Amniotic stem cell (primary cell): ENCODE measurements at regions not wholly inside any gene's neighbourhood (a gene's known extent, or its start where the extent isn't known, plus 50 kb on each side); places are given as distances from the start of the nearest gene placed in this dataset.

Experiments
- DNase-seq: peaks from one replicate; lab custom pipeline; 2025; lab: John Stamatoyannopoulos, UW

- no peak for DNase-seq
Observed at GRCh38 chr13:104170980-104171555, 1104.9 kb upstream of the SLC10A2 start.

GRCh38 chr13:104163866-104164630 lies 1097.8 kb upstream of the SLC10A2 start:
- DNase-seq, result no peak

GRCh38 chr13:104160536-104160935 lies 1094.3 kb upstream of the SLC10A2 start:
- DNase-seq, result no peak

GRCh38 chr13:104143760-104144416 lies 1077.7 kb upstream of the SLC10A2 start:
- DNase-seq, result no peak

- DNase-seq, result no peak
Observed at GRCh38 chr13:104140552-104140951, 1074.3 kb upstream of the SLC10A2 start.

GRCh38 chr13:104137416-104137815 lies 1071.2 kb upstream of the SLC10A2 start:
- DNase-seq, result no peak

- DNase-seq, result no peak
Observed at GRCh38 chr13:104132849-104133248, 1066.6 kb upstream of the SLC10A2 start.

- DNase-seq, result no peak
Observed at GRCh38 chr13:104114101-104114500, 1047.9 kb upstream of the SLC10A2 start.

- DNase-seq, result no peak
Observed at GRCh38 chr13:104111031-104111430, 1044.8 kb upstream of the SLC10A2 start.

GRCh38 chr13:104106705-104107393 lies 1040.6 kb upstream of the SLC10A2 start:
- no peak for DNase-seq

GRCh38 chr13:104105418-104106355 lies 1039.5 kb upstream of the SLC10A2 start:
- DNase-seq, result no peak

- DNase-seq, result no peak
Observed at GRCh38 chr13:104099750-104100149, 1033.5 kb upstream of the SLC10A2 start.

GRCh38 chr13:104098421-104098820 lies 1032.2 kb upstream of the SLC10A2 start:
- DNase-seq, result no peak

- no peak for DNase-seq
Observed at GRCh38 chr13:104086759-104087158, 1020.5 kb upstream of the SLC10A2 start.

GRCh38 chr13:104086210-104086609 lies 1020.0 kb upstream of the SLC10A2 start:
- DNase-seq, result no peak

GRCh38 chr13:104085611-104086010 lies 1019.4 kb upstream of the SLC10A2 start:
- DNase-seq, result no peak

GRCh38 chr13:104074326-104074725 lies 1008.1 kb upstream of the SLC10A2 start:
- DNase-seq, result no peak

- no peak for DNase-seq
Observed at GRCh38 chr13:104071806-104072205, 1005.6 kb upstream of the SLC10A2 start.

GRCh38 chr13:104065328-104065727 lies 999.1 kb upstream of the SLC10A2 start:
- DNase-seq, result no peak

GRCh38 chr13:104057861-104058260 lies 991.6 kb upstream of the SLC10A2 start:
- DNase-seq, result no peak

GRCh38 chr13:104045907-104046306 lies 979.7 kb upstream of the SLC10A2 start:
- no peak for DNase-seq

GRCh38 chr13:104043184-104043583 lies 977.0 kb upstream of the SLC10A2 start:
- DNase-seq, result no peak
